ENCODE measurements at regions not wholly inside any gene's neighbourhood (a gene's known extent, or its start where the extent isn't known, plus 50 kb on each side); places are given as distances from the start of the nearest gene placed in this dataset.

- H3K4me1 Mint-ChIP-seq: no peaks in the 10 kb centered on the region
- ATAC-seq: no peak
- no peak overlapping the region for H3K27ac Mint-ChIP-seq
- H3K9me3 Mint-ChIP-seq: no peaks in the 10 kb centered on the region
- no peaks in the 10 kb centered on the region for H3K27me3 Mint-ChIP-seq
- no peak overlapping the region for H3K4me3 Mint-ChIP-seq
- no peaks in the 10 kb centered on the region for H3K36me3 Mint-ChIP-seq
Measured at GRCh38 chr5:92581249-92581648, 999.8 kb downstream of the NR2F1-AS1 start.

GRCh38 chr5:92580814-92581213, 1000.2 kb downstream of the NR2F1-AS1 start:
- Mint-ChIP-seq H3K36me3 (no peaks in the 10 kb centered on the region), H3K4me1 (no peaks in the 10 kb centered on the region), H3K27me3 (no peaks in the 10 kb centered on the region), H3K9me3 (no peaks in the 10 kb centered on the region), H3K27ac (no peak overlapping the region), H3K4me3 (no peak overlapping the region)
- no peak for ATAC-seq

- no peak for ATAC-seq
- H3K27ac Mint-ChIP-seq: no peak overlapping the region
- peaks cover 2% of the 10 kb centered on the region for H3K9me3 Mint-ChIP-seq
- H3K36me3 Mint-ChIP-seq: no peaks in the 10 kb centered on the region
- no peaks in the 10 kb centered on the region for H3K4me1 Mint-ChIP-seq
- no peak overlapping the region for H3K4me3 Mint-ChIP-seq
- H3K27me3 Mint-ChIP-seq: no peaks in the 10 kb centered on the region
Measured at GRCh38 chr5:92574023-92574422, 1007.0 kb downstream of the NR2F1-AS1 start.

GRCh38 chr5:92568522-92568921, 1012.5 kb downstream of the NR2F1-AS1 start:
- Mint-ChIP-seq H3K27ac (no peak overlapping the region), H3K27me3 (no peaks in the 10 kb centered on the region), H3K4me1 (no peaks in the 10 kb centered on the region), H3K9me3 (no peaks in the 10 kb centered on the region), H3K36me3 (no peaks in the 10 kb centered on the region), H3K4me3 (no peak overlapping the region)
- ATAC-seq: no peak

GRCh38 chr5:92567831-92568450, 1013.1 kb downstream of the NR2F1-AS1 start:
- ATAC-seq: no peak
- Mint-ChIP-seq H3K27me3 (no peaks in the 10 kb centered on the region), H3K4me1 (no peaks in the 10 kb centered on the region), H3K9me3 (no peaks in the 10 kb centered on the region), H3K4me3 (no peak overlapping the region), H3K36me3 (no peaks in the 10 kb centered on the region), H3K27ac (no peak overlapping the region)

GRCh38 chr5:92566113-92566786, 1014.8 kb downstream of the NR2F1-AS1 start:
- Mint-ChIP-seq H3K9me3 (no peaks in the 10 kb centered on the region), H3K36me3 (no peaks in the 10 kb centered on the region), H3K4me3 (no peak overlapping the region), H3K4me1 (no peaks in the 10 kb centered on the region), H3K27ac (no peak overlapping the region), H3K27me3 (no peaks in the 10 kb centered on the region)
- no peak for ATAC-seq

GRCh38 chr5:92565673-92566072, 1015.3 kb downstream of the NR2F1-AS1 start:
- no peak overlapping the region for H3K4me3 Mint-ChIP-seq
- H3K27ac Mint-ChIP-seq: no peak overlapping the region
- H3K27me3 Mint-ChIP-seq: no peaks in the 10 kb centered on the region
- H3K9me3 Mint-ChIP-seq: no peaks in the 10 kb centered on the region
- ATAC-seq: no peak
- no peaks in the 10 kb centered on the region for H3K4me1 Mint-ChIP-seq
- no peaks in the 10 kb centered on the region for H3K36me3 Mint-ChIP-seq

GRCh38 chr5:92562065-92562464, 1019.0 kb downstream of the NR2F1-AS1 start:
- Mint-ChIP-seq H3K27me3 (no peaks in the 10 kb centered on the region), H3K9me3 (no peaks in the 10 kb centered on the region), H3K27ac (no peak overlapping the region), H3K4me1 (no peaks in the 10 kb centered on the region), H3K36me3 (no peaks in the 10 kb centered on the region), H3K4me3 (no peak overlapping the region)
- no peak for ATAC-seq

GRCh38 chr5:92561411-92561959, 1019.5 kb downstream of the NR2F1-AS1 start:
- Mint-ChIP-seq H3K9me3 (no peaks in the 10 kb centered on the region), H3K4me3 (no peak overlapping the region), H3K27me3 (no peaks in the 10 kb centered on the region), H3K36me3 (no peaks in the 10 kb centered on the region), H3K27ac (no peak overlapping the region), H3K4me1 (no peaks in the 10 kb centered on the region)
- no peak for ATAC-seq

GRCh38 chr5:92560698-92561401, 1020.2 kb downstream of the NR2F1-AS1 start:
- no peaks in the 10 kb centered on the region for H3K9me3 Mint-ChIP-seq
- no peaks in the 10 kb centered on the region for H3K27me3 Mint-ChIP-seq
- no peaks in the 10 kb centered on the region for H3K4me1 Mint-ChIP-seq
- ATAC-seq: no peak
- H3K4me3 Mint-ChIP-seq: no peak overlapping the region
- H3K36me3 Mint-ChIP-seq: no peaks in the 10 kb centered on the region
- no peak overlapping the region for H3K27ac Mint-ChIP-seq

GRCh38 chr5:92559781-92560180, 1021.2 kb downstream of the NR2F1-AS1 start:
- H3K27me3 Mint-ChIP-seq: no peaks in the 10 kb centered on the region
- no peaks in the 10 kb centered on the region for H3K4me1 Mint-ChIP-seq
- no peaks in the 10 kb centered on the region for H3K9me3 Mint-ChIP-seq
- no peak overlapping the region for H3K4me3 Mint-ChIP-seq
- H3K36me3 Mint-ChIP-seq: no peaks in the 10 kb centered on the region
- no peak for ATAC-seq
- H3K27ac Mint-ChIP-seq: no peak overlapping the region

- Mint-ChIP-seq H3K4me3 (no peak overlapping the region), H3K9me3 (no peaks in the 10 kb centered on the region), H3K27ac (no peak overlapping the region), H3K36me3 (no peaks in the 10 kb centered on the region), H3K4me1 (no peaks in the 10 kb centered on the region), H3K27me3 (no peaks in the 10 kb centered on the region)
- no peak for ATAC-seq
Measured at GRCh38 chr5:92559331-92559730, 1021.7 kb downstream of the NR2F1-AS1 start.

- H3K4me1 Mint-ChIP-seq: no peaks in the 10 kb centered on the region
- H3K36me3 Mint-ChIP-seq: no peaks in the 10 kb centered on the region
- H3K4me3 Mint-ChIP-seq: no peak overlapping the region
- no peaks in the 10 kb centered on the region for H3K9me3 Mint-ChIP-seq
- no peaks in the 10 kb centered on the region for H3K27me3 Mint-ChIP-seq
- no peak overlapping the region for H3K27ac Mint-ChIP-seq
- ATAC-seq: no peak
Measured at GRCh38 chr5:92556747-92557146, 1024.3 kb downstream of the NR2F1-AS1 start.

GRCh38 chr5:92554447-92555085, 1026.5 kb downstream of the NR2F1-AS1 start:
- H3K36me3 Mint-ChIP-seq: no peaks in the 10 kb centered on the region
- H3K27me3 Mint-ChIP-seq: no peaks in the 10 kb centered on the region
- H3K4me1 Mint-ChIP-seq: no peaks in the 10 kb centered on the region
- no peaks in the 10 kb centered on the region for H3K9me3 Mint-ChIP-seq
- H3K4me3 Mint-ChIP-seq: no peak overlapping the region
- no peak for ATAC-seq
- no peak overlapping the region for H3K27ac Mint-ChIP-seq

- no peaks in the 10 kb centered on the region for H3K4me1 Mint-ChIP-seq
Measured at GRCh38 chr5:92553326-92553725, 1027.7 kb downstream of the NR2F1-AS1 start.

More at GRCh38 chr5:92553326-92553725, 1027.7 kb downstream of the NR2F1-AS1 start:
- Mint-ChIP-seq H3K4me3 (no peak overlapping the region), H3K36me3 (no peaks in the 10 kb centered on the region), H3K27ac (no peak overlapping the region), H3K9me3 (no peaks in the 10 kb centered on the region), H3K27me3 (no peaks in the 10 kb centered on the region)
- no peak for ATAC-seq

Measured in stimulated activated memory B cell treated with anti-CD40 and anti-IgM and Interleukin-4, amounts not matched to agents 10 μg/mL and 1 μg/mL and 100 μg/mL, for 72 hours (primary cell).